Small intestine (tissue), 7 donors: ENCODE measurements at regions not wholly inside any gene's neighbourhood (a gene's known extent, or its start where the extent isn't known, plus 50 kb on each side); places are given as distances from the start of the nearest gene placed in this dataset.
A peak's percentile ranks its signal among the peaks of the same experiment; 100 is the strongest.

Source experiments
- DNase-seq, 2 donors: peaks; one replicate each; pipeline versions ENCODE4 v3.0.0 to v3.0.0-alpha.2; 2013
- FAIRE-seq: peaks from 2 replicates; lab custom pipeline; 2012; peaks lifted over from hg19 to GRCh38; lab: Jason Lieb, UNC
- H3K27ac ChIP-seq, 3 donors: one replicate each; pipeline ENCODE4 v1.5.1; 2013; ENCODE audit warnings: low read length in 2 of 3, mild to moderate bottlenecking in 2 of 3, control low read depth in 1 of 3, inconsistent platforms in 1 of 3, low read depth in 1 of 3, moderate library complexity in 1 of 3
- H3K27me3 ChIP-seq, 3 donors: one replicate each; pipeline ENCODE4 v1.6.1; 2013; ENCODE audit warnings: low read length in 3 of 3, inconsistent platforms in 1 of 3; ENCODE audit not compliant: control insufficient read depth in 3 of 3, insufficient read depth in 3 of 3
- H3K36me3 ChIP-seq, 3 donors: one replicate each; pipeline ENCODE4 v1.6.1; 2013; ENCODE audit warnings: low read length in 3 of 3, inconsistent platforms in 1 of 3, low read depth in 1 of 3, mild to moderate bottlenecking in 1 of 3, moderate library complexity in 1 of 3; ENCODE audit not compliant: control insufficient read depth in 3 of 3, insufficient read depth in 2 of 3
- H3K4me1 ChIP-seq, 3 donors: one replicate each; pipeline ENCODE4 v1.6.1; 2013; ENCODE audit warnings: low read length in 2 of 3, inconsistent platforms in 1 of 3, low read depth in 1 of 3, mild to moderate bottlenecking in 1 of 3, moderate library complexity in 1 of 3; ENCODE audit not compliant: control insufficient read depth in 3 of 3, insufficient read depth in 2 of 3
- H3K4me3 ChIP-seq, 3 donors: one replicate each; pipeline ENCODE4 v1.5.1; 2013; ENCODE audit warnings: low read length in 3 of 3, control low read depth in 1 of 3, inconsistent platforms in 1 of 3, low read depth in 1 of 3, mild to moderate bottlenecking in 1 of 3, moderate library complexity in 1 of 3
- H3K9me3 ChIP-seq, 2 donors: one replicate each; pipeline ENCODE4 v1.6.1; 2013; ENCODE audit warnings: low read depth in 1 of 2, low read length in 1 of 2; ENCODE audit not compliant: control insufficient read depth in 2 of 2, insufficient read depth in 1 of 2
- WGBS, 3 donors: extraction: QIAGEN DNeasy Blood & Tissue Kit; methylation state at CpG; one replicate each; pipeline ENCODE4 v1.1.7; 2013; 5-methylcytosine and 5-hydroxymethylcytosine counted together
- donor health status: healthy with polysubstance abuse.
- donor health status: control.
- donor health status: control.
- donor health status: Bipolar disorder and iron deficiency.
- donor health status: healthy.

DNA sequence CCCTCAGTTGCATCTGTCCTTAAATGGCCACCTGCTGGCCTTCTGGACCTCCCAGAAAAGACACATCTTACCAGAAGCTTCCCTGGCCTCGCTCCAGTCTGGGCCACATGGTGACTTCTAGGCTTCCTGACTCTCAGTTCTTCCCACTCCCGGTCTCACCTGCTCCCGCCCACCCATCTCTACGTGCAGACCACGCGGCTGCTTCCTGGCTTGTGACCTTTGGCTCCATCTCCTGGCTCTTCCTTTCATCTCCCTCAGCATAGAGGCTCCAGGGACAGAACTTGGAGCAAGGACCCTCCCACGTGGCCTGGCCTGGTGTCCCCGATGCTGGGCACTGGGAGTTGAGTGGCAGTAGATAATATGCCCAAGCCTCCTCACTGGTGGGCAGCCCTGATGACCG lies 124.9 kb upstream of the IRF2BP2 start:
- FAIRE-seq (no peak), DNase-seq (peak in 1 of 2 donors; percentile 44)
- H3K9me3 ChIP-seq = no peaks in the 10 kb centered on the region
- no peak overlapping the region for H3K4me3 ChIP-seq
- 60 to 72% (median 65%) methylated on average over 9 of the region's 9 CpGs for WGBS, 3 donors
- no peak overlapping the region for H3K27ac ChIP-seq
- H3K4me1 ChIP-seq = peaks cover 0 to 5% (median 3%) of the 10 kb centered on the region in 3 donors
- H3K27me3 ChIP-seq = no peaks in the 10 kb centered on the region
- no peaks in the 10 kb centered on the region for H3K36me3 ChIP-seq

DNA sequence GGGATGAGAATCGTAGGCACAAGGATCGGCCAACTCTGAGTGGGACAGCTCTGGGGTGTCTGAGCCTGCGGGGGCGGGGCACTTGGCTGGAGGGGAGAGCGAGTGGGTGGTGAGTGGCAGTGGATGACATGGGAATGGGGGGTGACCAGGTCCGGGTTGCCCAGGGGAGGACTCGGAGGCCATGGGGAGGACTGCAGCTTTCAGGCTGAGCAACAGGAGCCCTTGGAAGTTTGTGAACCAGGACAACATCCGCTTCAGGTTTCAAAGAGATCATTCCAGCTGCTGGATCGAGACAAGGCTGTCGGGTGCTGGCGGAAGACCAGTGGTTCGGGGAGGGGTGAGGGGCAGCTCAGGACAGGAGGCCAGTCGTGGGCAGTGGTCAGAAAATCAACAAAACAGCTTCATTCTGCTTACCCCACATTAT lies 124.4 kb upstream of the IRF2BP2 start:
- H3K9me3 ChIP-seq = no peaks in the 10 kb centered on the region
- no peak overlapping the region for H3K27ac ChIP-seq
- H3K4me3 ChIP-seq = no peak overlapping the region
- H3K36me3 ChIP-seq = no peaks in the 10 kb centered on the region
- peaks cover 0 to 5% (median 3%) of the 10 kb centered on the region in 3 donors for H3K4me1 ChIP-seq
- H3K27me3 ChIP-seq = no peaks in the 10 kb centered on the region
- FAIRE-seq (no peak), DNase-seq (no peak)
- WGBS, 3 donors = 90 to 91% (median 91%) methylated on average over 13 of the region's 13 CpGs

DNA sequence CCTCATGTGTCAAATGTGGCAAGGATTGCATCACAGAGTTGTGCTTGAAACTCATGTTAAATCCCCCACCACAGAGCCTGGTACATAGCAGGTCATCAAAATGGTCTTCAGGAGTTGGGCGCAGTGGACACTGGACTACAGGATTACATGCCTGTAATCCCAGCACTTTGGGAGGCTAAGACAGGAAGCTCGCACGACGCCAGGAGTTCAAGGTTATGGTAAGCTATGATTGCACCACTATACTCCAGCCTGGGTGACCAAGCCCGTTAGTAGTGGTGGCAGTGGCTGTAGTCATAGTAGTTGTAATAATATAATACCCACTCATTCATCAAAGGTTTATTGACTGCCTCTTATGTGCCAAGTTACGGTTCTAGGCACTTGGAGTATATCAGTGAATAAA lies 123.4 kb upstream of the IRF2BP2 start:
- WGBS, 3 donors = 84 to 94% (median 91%) methylated on average over 6 of the region's 6 CpGs
- Histone ChIP-seq H3K27ac (no peak overlapping the region), H3K9me3 (no peaks in the 10 kb centered on the region), H3K4me3 (no peak overlapping the region), H3K36me3 (no peaks in the 10 kb centered on the region), H3K27me3 (no peaks in the 10 kb centered on the region), H3K4me1 (peaks cover 0 to 6% (median 3%) of the 10 kb centered on the region in 3 donors)
- FAIRE-seq = no peak
- no peak for DNase-seq

DNA sequence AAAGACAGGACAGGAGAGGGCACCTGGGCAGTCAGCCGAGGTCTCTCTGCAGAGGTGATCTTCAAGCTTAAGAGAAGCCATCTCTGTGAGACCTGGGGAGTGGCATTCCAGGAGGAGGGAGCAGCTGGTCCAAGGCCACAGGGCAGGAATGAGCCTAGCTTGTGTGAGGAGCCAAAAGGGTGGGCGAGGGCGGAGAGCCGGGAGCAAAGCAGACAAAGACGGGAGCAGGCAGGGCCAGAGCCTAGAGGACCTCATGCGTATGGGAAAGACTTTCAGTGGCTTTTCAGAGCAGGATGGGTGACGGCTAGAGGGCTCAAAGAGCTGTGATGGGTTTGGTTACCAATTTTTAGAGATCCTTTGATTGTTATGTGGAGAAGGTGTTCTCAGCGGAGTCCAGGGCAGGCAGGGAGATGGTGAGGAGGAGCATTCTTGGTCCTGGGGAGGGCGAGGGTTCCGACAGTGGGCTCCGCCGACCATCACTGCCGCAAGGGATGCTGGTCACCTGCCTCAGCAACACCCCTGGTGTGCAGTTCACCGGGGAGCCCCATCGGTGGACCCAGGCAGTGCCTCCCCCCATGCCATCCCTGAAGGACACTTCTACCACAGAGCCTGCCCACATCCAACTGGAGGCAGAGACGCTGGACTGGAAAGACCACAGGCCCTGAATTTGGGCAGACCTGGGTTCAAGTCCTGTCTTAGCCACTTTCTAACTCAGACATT lies 122.9 kb upstream of the IRF2BP2 start:
- 89 to 94% (median 93%) methylated on average over 16 of the region's 16 CpGs for WGBS, 3 donors
- DNase-seq (no peak), FAIRE-seq (no peak)
- H3K9me3 ChIP-seq = no peaks in the 10 kb centered on the region
- H3K27ac ChIP-seq = no peak overlapping the region
- H3K36me3 ChIP-seq = no peaks in the 10 kb centered on the region
- no peaks in the 10 kb centered on the region for H3K27me3 ChIP-seq
- H3K4me3 ChIP-seq = no peak overlapping the region
- H3K4me1 ChIP-seq = peaks cover 0 to 10% (median 3%) of the 10 kb centered on the region in 3 donors

DNA sequence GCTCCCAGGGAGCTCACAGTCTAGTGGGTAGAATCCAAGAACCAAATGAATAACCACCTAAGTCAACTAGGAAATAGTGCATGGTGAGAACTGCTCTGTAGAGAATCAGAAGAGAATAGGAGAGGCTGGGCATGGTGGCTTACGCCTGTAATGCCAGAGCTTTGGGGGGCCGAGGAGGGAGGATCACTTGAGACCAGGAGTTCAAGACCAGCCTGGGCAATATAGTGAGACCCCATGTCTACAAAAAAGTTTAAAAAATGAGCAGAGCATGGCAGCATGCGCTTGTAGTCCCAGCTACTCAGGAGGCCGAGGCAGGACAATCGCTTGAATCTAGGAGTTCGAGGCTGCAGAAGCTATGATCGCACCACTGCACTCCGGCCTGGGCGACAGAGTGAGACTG lies 122.3 kb upstream of the IRF2BP2 start:
- no peak for FAIRE-seq
- 96 to 98% (median 97%) methylated on average over 9 of the region's 9 CpGs for whole genome bisulfite sequencing, 3 donors

DNA sequence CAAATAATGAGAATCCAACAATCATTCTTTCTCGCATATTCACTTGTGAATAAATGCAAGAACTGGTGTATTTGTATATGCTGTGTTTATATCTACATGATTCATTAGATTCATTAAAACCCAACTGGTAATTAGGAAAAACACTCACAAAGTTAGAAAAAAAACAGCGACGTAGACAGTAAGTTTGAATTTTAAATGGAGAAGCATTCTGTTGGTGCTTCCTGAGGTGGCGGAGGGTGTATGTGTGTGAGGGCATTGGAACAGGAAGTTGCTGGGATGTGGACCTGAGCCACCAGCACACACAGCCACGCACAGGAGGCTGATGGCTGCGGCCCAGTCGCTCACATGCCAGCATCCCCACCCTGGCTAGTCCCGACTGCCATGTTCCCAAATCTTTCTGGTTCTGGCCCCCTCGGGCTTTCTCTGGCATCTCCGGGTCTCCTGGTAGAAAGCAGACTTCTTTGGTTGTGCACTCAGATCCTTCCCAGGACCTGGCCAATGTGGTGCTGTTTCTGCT lies 121.6 kb upstream of the IRF2BP2 start:
- 67 to 92% (median 75%) methylated on average over 10 of the region's 10 CpGs for WGBS, 3 donors
- DNase-seq = no peak
- H3K36me3 ChIP-seq = no peaks in the 10 kb centered on the region
- H3K27ac ChIP-seq = peak overlapping the region in 1 of 3 donors; percentile 61
- no peak for FAIRE-seq
- no peak overlapping the region for H3K4me3 ChIP-seq
- peaks cover 4 to 22% (median 12%) of the 10 kb centered on the region in 3 donors for H3K4me1 ChIP-seq
- no peaks in the 10 kb centered on the region for H3K9me3 ChIP-seq
- H3K27me3 ChIP-seq = no peaks in the 10 kb centered on the region

More for the DNA sequence above, 122.3 kb upstream of the IRF2BP2 start:
- no peaks in the 10 kb centered on the region for H3K36me3 ChIP-seq
- no peak for DNase-seq
- H3K4me1 ChIP-seq = peaks cover 3 to 16% (median 7%) of the 10 kb centered on the region in 3 donors
- no peak overlapping the region for H3K4me3 ChIP-seq
- no peaks in the 10 kb centered on the region for H3K9me3 ChIP-seq
- no peaks in the 10 kb centered on the region for H3K27me3 ChIP-seq
- H3K27ac ChIP-seq = peak overlapping the region in 1 of 3 donors; percentile 61

DNA sequence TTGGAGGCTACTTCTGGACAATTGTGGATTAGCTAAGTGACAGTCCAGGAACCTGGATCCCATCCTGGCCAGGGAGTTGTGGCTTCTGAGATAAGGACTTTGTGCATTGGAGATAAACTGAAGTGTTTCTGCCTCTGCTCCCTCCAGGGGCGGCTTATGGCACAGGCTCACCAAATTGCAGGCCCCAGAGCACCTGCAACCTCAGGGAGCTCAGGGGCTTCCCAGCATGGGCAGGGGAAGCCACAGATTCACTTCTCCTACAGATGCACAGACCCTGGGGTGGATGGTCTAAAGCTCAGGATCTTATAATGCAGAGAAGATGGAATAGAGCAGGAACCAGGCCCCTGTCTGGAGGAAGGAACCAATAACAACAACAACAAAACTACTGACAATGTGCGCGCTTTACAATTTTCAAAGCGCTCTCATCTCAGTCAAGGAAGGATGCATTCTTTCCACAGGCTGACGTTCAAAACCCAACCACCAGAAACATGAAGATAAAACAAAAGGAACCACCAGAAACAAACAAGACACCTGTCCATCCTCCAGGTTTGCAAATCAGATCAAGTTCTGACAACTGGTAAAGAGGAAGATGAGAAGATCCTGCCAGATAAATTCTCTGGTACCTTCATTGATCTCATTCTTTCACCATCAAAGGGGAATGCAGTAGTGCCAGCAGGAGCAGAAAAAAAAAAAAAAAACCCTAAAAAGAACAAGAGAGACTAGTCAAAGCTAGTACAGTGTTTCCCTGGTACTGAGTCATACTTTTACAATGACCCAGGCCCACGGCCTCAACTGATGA lies 121.0 kb upstream of the IRF2BP2 start:
- 55 to 63% (median 59%) methylated on average over 6 of the region's 6 CpGs for WGBS, 3 donors
- no peaks in the 10 kb centered on the region for H3K27me3 ChIP-seq
- H3K4me1 ChIP-seq = peaks cover 7 to 29% (median 16%) of the 10 kb centered on the region in 3 donors
- no peak for FAIRE-seq
- DNase-seq = no peak
- H3K36me3 ChIP-seq = no peaks in the 10 kb centered on the region
- peak overlapping the region in 1 of 3 donors; percentile 19 for H3K27ac ChIP-seq
- H3K9me3 ChIP-seq = no peaks in the 10 kb centered on the region
- H3K4me3 ChIP-seq = no peak overlapping the region

DNA sequence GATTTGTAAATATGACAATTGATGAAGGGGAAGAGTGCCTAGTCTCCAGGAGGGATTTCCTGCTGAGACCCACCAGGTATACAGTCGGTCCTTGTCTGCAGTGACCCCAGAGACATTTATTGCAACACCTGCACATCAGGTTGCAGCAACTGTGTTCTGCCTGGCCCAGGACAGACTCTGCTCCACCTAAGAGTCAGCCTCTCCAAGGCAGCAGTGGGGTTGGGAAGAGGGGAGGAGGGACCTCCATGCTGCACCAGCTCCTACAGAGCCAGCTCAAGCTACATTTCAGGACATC lies 120.4 kb upstream of the IRF2BP2 start:
- no peak for FAIRE-seq
- 76 to 85% (median 81%) methylated on average over 1 of the region's 1 CpG for WGBS, 3 donors
- Histone ChIP-seq H3K4me3 (no peak overlapping the region), H3K4me1 (peaks cover 10 to 34% (median 20%) of the 10 kb centered on the region in 3 donors), H3K27me3 (no peaks in the 10 kb centered on the region), H3K36me3 (no peaks in the 10 kb centered on the region), H3K9me3 (no peaks in the 10 kb centered on the region), H3K27ac (peak overlapping the region in 1 of 3 donors; percentile 19)
- no peak for DNase-seq
